DND-41 (cell line): ENCODE measurements at regions not wholly inside any gene's neighbourhood (a gene's known extent, or its start where the extent isn't known, plus 50 kb on each side); places are given as distances from the start of the nearest gene placed in this dataset.

ENCODE experiments used
- ATAC-seq: fragments of 200-7000 bp; cut with Tn5 transposase; 3 replicates; pipeline ENCODE4 v1.9.1; 2021; ENCODE audit warnings: low read depth; ENCODE audit not compliant: insufficient read depth
- DNase-seq: peaks from one replicate; pipeline ENCODE4 v3.0.0-alpha.2; 2020
- H2AFZ ChIP-seq: 2 replicates; pipeline ENCODE4 v1.6.0; 2012; ENCODE audit warnings: low read depth, low read length
- H3K27ac ChIP-seq: 2 replicates; pipeline ENCODE4 v1.5.1; 2012; ENCODE audit warnings: low read length, inconsistent platforms
- H3K27me3 ChIP-seq: fragments of 200-600 bp; sonication (generic); 2 replicates; pipeline ENCODE4 v1.6.0; 2012; ENCODE audit warnings: low read length, mild to moderate bottlenecking, inconsistent platforms; ENCODE audit not compliant: insufficient read depth, poor library complexity
- H3K36me3 ChIP-seq: 2 replicates; pipeline ENCODE4 v1.5.1; 2012; ENCODE audit warnings: low read length, inconsistent platforms; ENCODE audit not compliant: insufficient read depth
- H3K4me1 ChIP-seq: 2 replicates; pipeline ENCODE4 v1.5.1; 2012; ENCODE audit warnings: mild to moderate bottlenecking, low read length; ENCODE audit not compliant: insufficient read depth
- H3K4me2 ChIP-seq: 2 replicates; pipeline ENCODE4 v1.6.0; 2012; ENCODE audit warnings: mild to moderate bottlenecking, moderate library complexity, low read length, inconsistent platforms; ENCODE audit not compliant: insufficient read depth
- H3K4me3 ChIP-seq, 2 experiments: fragments of 200-600 bp in 1 of 2; shearing (Covaris generic) in 1 of 2; 2 replicates each; pipeline ENCODE4 v1.5.1; 2012 to 2016; ENCODE audit warnings: inconsistent platforms in 2 of 2, low read length in 2 of 2, mild to moderate bottlenecking in 2 of 2, low read depth in 1 of 2, moderate library complexity in 1 of 2
- H3K79me2 ChIP-seq: 2 replicates; pipeline ENCODE4 v1.6.0; 2012; ENCODE audit warnings: low read length, inconsistent platforms; ENCODE audit not compliant: insufficient read depth
- H3K9ac ChIP-seq: 2 replicates; pipeline ENCODE4 v1.6.0; 2012; ENCODE audit warnings: low read depth, mild to moderate bottlenecking, inconsistent platforms, low read length, moderate library complexity
- H3K9me3 ChIP-seq: 2 replicates; pipeline ENCODE4 v1.5.1; 2012; ENCODE audit warnings: low read length, moderate library complexity, mild to moderate bottlenecking, inconsistent platforms; ENCODE audit not compliant: insufficient read depth, severe bottlenecking
- H4K20me1 ChIP-seq: 2 replicates; pipeline ENCODE4 v1.6.0; 2012; ENCODE audit warnings: low read length; ENCODE audit not compliant: insufficient read depth
- EZH2 ChIP-seq: IDR thresholded peaks from 3 replicates; pipeline ENCODE4 v1.6.1; 2012; ENCODE audit warnings: borderline replicate concordance, low read depth, mild to moderate bottlenecking, moderate library complexity, low read length, inconsistent platforms; ENCODE audit not compliant: severe bottlenecking
- TF ChIP-seq, protein P1 (sequence below): IDR thresholded peaks from 2 replicates; pipeline ENCODE4 v1.5.1; 2012; ENCODE audit warnings: borderline replicate concordance, low read length, moderate library complexity, mild to moderate bottlenecking; ENCODE audit not compliant: poor library complexity, severe bottlenecking; ENCODE audit errors: extremely low read depth

DNA sequence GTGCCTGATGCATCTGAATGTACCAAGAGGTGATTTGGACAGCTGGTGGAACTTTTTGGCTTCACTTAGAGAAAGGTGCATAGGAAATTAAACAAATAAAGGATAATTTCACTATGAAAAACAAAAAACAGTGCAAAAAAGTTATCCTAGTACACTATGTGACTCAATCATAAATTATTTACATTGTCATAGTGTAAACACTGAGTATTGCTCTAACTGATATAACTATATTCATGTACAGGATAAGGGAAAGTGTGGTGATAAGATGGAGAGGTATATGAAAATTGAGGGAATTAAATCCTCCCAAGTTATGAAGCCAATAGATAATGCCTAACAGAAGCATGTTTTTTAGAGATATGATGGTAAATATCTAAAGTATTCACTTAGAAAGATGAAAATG is 50.2 kb upstream of the CPNE4 start:
- Histone ChIP-seq H4K20me1 (no peaks in the 10 kb centered on the region), H3K4me3 (no peak overlapping the region), H2AFZ (no peak overlapping the region), H3K36me3 (no peaks in the 10 kb centered on the region), H3K9me3 (no peaks in the 10 kb centered on the region), H3K79me2 (no peaks in the 10 kb centered on the region), H3K27me3 (no peaks in the 10 kb centered on the region), H3K27ac (no peak overlapping the region), H3K9ac (no peak overlapping the region), H3K4me2 (no peak overlapping the region), H3K4me1 (no peaks in the 10 kb centered on the region)
- ATAC-seq = no peak
- DNase-seq = no peak
- no peak for TF ChIP-seq EZH2
- TF ChIP-seq, protein P1, sequence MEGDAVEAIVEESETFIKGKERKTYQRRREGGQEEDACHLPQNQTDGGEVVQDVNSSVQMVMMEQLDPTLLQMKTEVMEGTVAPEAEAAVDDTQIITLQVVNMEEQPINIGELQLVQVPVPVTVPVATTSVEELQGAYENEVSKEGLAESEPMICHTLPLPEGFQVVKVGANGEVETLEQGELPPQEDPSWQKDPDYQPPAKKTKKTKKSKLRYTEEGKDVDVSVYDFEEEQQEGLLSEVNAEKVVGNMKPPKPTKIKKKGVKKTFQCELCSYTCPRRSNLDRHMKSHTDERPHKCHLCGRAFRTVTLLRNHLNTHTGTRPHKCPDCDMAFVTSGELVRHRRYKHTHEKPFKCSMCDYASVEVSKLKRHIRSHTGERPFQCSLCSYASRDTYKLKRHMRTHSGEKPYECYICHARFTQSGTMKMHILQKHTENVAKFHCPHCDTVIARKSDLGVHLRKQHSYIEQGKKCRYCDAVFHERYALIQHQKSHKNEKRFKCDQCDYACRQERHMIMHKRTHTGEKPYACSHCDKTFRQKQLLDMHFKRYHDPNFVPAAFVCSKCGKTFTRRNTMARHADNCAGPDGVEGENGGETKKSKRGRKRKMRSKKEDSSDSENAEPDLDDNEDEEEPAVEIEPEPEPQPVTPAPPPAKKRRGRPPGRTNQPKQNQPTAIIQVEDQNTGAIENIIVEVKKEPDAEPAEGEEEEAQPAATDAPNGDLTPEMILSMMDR = no peak

DNA sequence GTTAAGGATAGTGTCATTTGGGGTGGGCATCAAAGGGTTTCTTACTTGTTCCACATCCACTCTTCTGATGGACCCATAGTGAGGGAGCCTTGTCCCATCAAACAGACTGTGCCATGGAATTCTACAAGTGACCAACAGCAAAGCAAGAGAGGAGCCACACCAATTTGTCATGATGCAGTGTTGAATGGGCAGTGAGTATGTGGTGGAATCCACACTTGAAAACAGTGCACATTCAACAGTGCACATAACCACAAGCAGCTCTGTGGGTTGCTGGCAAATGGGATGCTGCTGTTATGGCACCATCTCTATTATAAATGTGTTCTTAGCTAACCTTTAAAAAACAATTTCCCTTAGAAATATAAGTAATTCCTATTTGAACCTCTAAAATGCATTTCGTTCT is 52.5 kb upstream of the CPNE4 start:
- DNase-seq = no peak
- Histone ChIP-seq H3K9ac (no peak overlapping the region), H3K4me3 (no peak overlapping the region), H3K27ac (no peak overlapping the region), H3K36me3 (no peaks in the 10 kb centered on the region), H3K4me2 (no peak overlapping the region), H2AFZ (no peak overlapping the region), H3K9me3 (no peaks in the 10 kb centered on the region), H4K20me1 (no peaks in the 10 kb centered on the region), H3K79me2 (no peaks in the 10 kb centered on the region), H3K4me1 (no peaks in the 10 kb centered on the region), H3K27me3 (no peaks in the 10 kb centered on the region)
- no peak for TF ChIP-seq EZH2
- TF ChIP-seq, protein P1 = no peak
- no peak for ATAC-seq

DNA sequence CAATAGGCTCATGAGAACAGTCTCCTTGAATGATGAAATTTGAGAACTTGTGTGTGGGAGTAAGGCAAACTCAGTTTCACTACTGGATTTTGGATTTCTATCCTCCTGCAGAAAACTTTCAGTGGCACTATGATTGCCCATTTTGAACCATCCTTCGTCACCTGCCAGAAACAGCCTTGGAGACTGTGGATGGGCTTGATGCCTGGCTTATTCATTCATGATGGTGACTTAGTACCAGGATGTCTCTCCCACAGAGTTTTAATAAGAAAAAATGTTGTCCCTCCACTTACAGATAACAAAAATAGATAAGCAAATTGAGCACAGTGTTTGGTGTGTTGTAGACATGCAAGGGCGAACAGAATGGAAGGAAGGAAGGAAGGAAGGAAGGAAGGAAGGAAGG is 53.5 kb upstream of the CPNE4 start:
- Histone ChIP-seq H4K20me1 (no peaks in the 10 kb centered on the region), H3K4me2 (no peak overlapping the region)
- no peak for DNase-seq

More for the DNA sequence above, 53.5 kb upstream of the CPNE4 start:
- Histone ChIP-seq H3K9ac (no peak overlapping the region), H3K79me2 (no peaks in the 10 kb centered on the region), H2AFZ (no peak overlapping the region), H3K4me3 (no peak overlapping the region), H3K4me1 (no peaks in the 10 kb centered on the region), H3K27ac (no peak overlapping the region), H3K9me3 (no peaks in the 10 kb centered on the region), H3K27me3 (no peaks in the 10 kb centered on the region), H3K36me3 (no peaks in the 10 kb centered on the region)
- ATAC-seq = no peak
- TF ChIP-seq EZH2 = no peak
- TF ChIP-seq, protein P1 = no peak
